ENCODE measurements at regions not wholly inside any gene's neighbourhood (a gene's known extent, or its start where the extent isn't known, plus 50 kb on each side); places are given as distances from the start of the nearest gene placed in this dataset.

- no peaks in the 10 kb centered on the region for H3K27me3 ChIP-seq (ENCODE audit: control insufficient read depth, low read length)
- H3K36me3 ChIP-seq (ENCODE audit: control insufficient read depth, low read length) = no peaks in the 10 kb centered on the region
- H3K4me2 ChIP-seq (ENCODE audit: low read length) = no peak overlapping the region
- no peak overlapping the region for H3K4me3 ChIP-seq (ENCODE audit: low read length)
- no peak for TF ChIP-seq CTCF (IDR thresholded peaks at IDR 0.05; ENCODE audit: low read depth, low read length, poor library complexity, severe bottlenecking)
- TF ChIP-seq EZH2phosphoT487 (IDR thresholded peaks at IDR 0.05; ENCODE audit: borderline replicate concordance, low read length) = no peak
- no peak overlapping the region for H3K27ac ChIP-seq (ENCODE audit: low read depth, low read length)
- H3K9me2 ChIP-seq (replicated peaks; ENCODE audit: control insufficient read depth, low read length) = no peaks in the 10 kb centered on the region
- no peaks in the 10 kb centered on the region for H3K79me2 ChIP-seq (ENCODE audit: control insufficient read depth, low read length)
- no peaks in the 10 kb centered on the region for H3K9me3 ChIP-seq (ENCODE audit: control insufficient read depth, insufficient read depth, low read length)
- H3F3A ChIP-seq (ENCODE audit: control insufficient read depth, insufficient read depth) = no peaks in the 10 kb centered on the region
- H3K4me1 ChIP-seq (ENCODE audit: control insufficient read depth, low read length) = no peaks in the 10 kb centered on the region
- no peaks in the 10 kb centered on the region for H4K20me1 ChIP-seq (ENCODE audit: control insufficient read depth, insufficient read depth, low read depth, low read length)
These were observed 511.0 kb downstream of the SLCO4C1 start for GRCh38 chr5:101785090-101785489.

GRCh38 chr5:101783241-101784013 lies 512.7 kb downstream of the SLCO4C1 start:
- Histone ChIP-seq H3K4me3 (ENCODE audit: low read length) (no peak overlapping the region), H3K4me2 (ENCODE audit: low read length) (no peak overlapping the region), H3K79me2 (ENCODE audit: control insufficient read depth, low read length) (no peaks in the 10 kb centered on the region)

DNA sequence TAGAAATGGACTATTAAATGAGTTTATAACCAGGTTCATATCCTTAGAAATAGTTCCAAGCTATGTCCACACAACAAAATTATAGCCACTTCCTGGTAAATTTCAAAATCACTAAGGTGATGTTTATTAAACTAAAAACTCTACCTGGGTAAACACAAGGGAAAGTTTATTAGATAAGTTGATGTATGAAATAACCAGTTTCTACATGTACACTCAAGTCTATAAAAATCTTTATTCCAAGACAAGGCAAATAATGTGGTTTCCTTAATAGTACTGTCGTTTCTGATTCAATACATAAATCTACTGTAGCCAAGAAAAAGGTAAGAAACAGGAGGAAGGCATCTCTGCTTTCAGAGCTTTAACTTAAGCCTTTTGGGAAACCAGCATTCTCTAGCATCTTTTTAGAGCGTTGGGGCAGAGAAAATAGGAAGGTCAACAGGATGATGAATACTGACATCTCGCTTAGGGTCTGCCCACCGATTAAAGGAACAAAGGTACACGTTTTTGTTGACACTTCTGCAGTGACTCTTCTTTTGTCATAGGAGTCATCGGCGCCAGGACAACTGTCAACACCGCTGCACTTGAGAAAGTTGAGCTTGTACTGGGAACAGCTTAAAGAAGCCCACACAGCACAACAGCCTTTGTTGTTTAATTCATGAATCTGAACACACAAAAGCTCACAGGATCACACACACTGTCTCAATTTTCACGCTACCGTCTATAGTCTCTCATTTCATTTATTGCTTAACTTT lies 513.6 kb downstream of the SLCO4C1 start:
- no peaks in the 10 kb centered on the region for H3F3A ChIP-seq (ENCODE audit: control insufficient read depth, insufficient read depth)
- no peaks in the 10 kb centered on the region for H4K20me1 ChIP-seq (ENCODE audit: control insufficient read depth, insufficient read depth, low read depth, low read length)
- H3K36me3 ChIP-seq (ENCODE audit: control insufficient read depth, low read length) = no peaks in the 10 kb centered on the region
- H3K4me2 ChIP-seq (ENCODE audit: low read length) = no peak overlapping the region
- no peaks in the 10 kb centered on the region for H3K9me3 ChIP-seq (ENCODE audit: control insufficient read depth, insufficient read depth, low read length)
- H3K27me3 ChIP-seq (ENCODE audit: control insufficient read depth, low read length) = no peaks in the 10 kb centered on the region
- no peak overlapping the region for H3K27ac ChIP-seq (ENCODE audit: low read depth, low read length)
- no peak overlapping the region for H3K4me3 ChIP-seq (ENCODE audit: low read length)
- no peak for TF ChIP-seq CTCF (IDR thresholded peaks at IDR 0.05; ENCODE audit: low read depth, low read length, poor library complexity, severe bottlenecking)
- TF ChIP-seq EZH2phosphoT487 (IDR thresholded peaks at IDR 0.05; ENCODE audit: borderline replicate concordance, low read length) = no peak
- H3K9me2 ChIP-seq (replicated peaks; ENCODE audit: control insufficient read depth, low read length) = no peaks in the 10 kb centered on the region
- H3K4me1 ChIP-seq (ENCODE audit: control insufficient read depth, low read length) = no peaks in the 10 kb centered on the region
- no peaks in the 10 kb centered on the region for H3K79me2 ChIP-seq (ENCODE audit: control insufficient read depth, low read length)

More at GRCh38 chr5:101783241-101784013, 512.7 kb downstream of the SLCO4C1 start:
- Histone ChIP-seq H4K20me1 (ENCODE audit: control insufficient read depth, insufficient read depth, low read depth, low read length) (no peaks in the 10 kb centered on the region), H3K4me1 (ENCODE audit: control insufficient read depth, low read length) (no peaks in the 10 kb centered on the region), H3F3A (ENCODE audit: control insufficient read depth, insufficient read depth) (no peaks in the 10 kb centered on the region), H3K9me3 (ENCODE audit: control insufficient read depth, insufficient read depth, low read length) (no peaks in the 10 kb centered on the region), H3K36me3 (ENCODE audit: control insufficient read depth, low read length) (no peaks in the 10 kb centered on the region), H3K27ac (ENCODE audit: low read depth, low read length) (no peak overlapping the region), H3K9me2 (replicated peaks; ENCODE audit: control insufficient read depth, low read length) (no peaks in the 10 kb centered on the region), H3K27me3 (ENCODE audit: control insufficient read depth, low read length) (no peaks in the 10 kb centered on the region)
- no peak for TF ChIP-seq CTCF (IDR thresholded peaks at IDR 0.05; ENCODE audit: low read depth, low read length, poor library complexity, severe bottlenecking)
- no peak for TF ChIP-seq EZH2phosphoT487 (IDR thresholded peaks at IDR 0.05; ENCODE audit: borderline replicate concordance, low read length)

Data from DOHH2 (cell line).